Rectal smooth muscle tissue (tissue), 1 donor: ENCODE measurements at regions not wholly inside any gene's neighbourhood (a gene's known extent, or its start where the extent isn't known, plus 50 kb on each side); places are given as distances from the start of the nearest gene placed in this dataset.
A peak's percentile ranks its signal among the peaks of the same experiment; 100 is the strongest.

ENCODE experiments used
- H3K27ac ChIP-seq: one replicate; pipeline ENCODE4 v1.7.0; 2013; ENCODE audit warnings: low read depth, low read length, inconsistent platforms
- H3K27me3 ChIP-seq: one replicate; pipeline ENCODE4 v1.7.0; 2013; ENCODE audit warnings: low read length; ENCODE audit not compliant: control insufficient read depth, insufficient read depth
- H3K36me3 ChIP-seq: one replicate; pipeline ENCODE4 v1.7.0; 2013; ENCODE audit warnings: low read length; ENCODE audit not compliant: control insufficient read depth, insufficient read depth
- H3K4me1 ChIP-seq: one replicate; pipeline ENCODE4 v1.7.0; 2013; ENCODE audit warnings: low read length; ENCODE audit not compliant: control insufficient read depth, insufficient read depth
- H3K4me3 ChIP-seq: one replicate; pipeline ENCODE4 v1.7.0; 2013; ENCODE audit warnings: low read length
- H3K9ac ChIP-seq: one replicate; pipeline ENCODE4 v1.7.0; 2013; ENCODE audit warnings: low read length

DNA sequence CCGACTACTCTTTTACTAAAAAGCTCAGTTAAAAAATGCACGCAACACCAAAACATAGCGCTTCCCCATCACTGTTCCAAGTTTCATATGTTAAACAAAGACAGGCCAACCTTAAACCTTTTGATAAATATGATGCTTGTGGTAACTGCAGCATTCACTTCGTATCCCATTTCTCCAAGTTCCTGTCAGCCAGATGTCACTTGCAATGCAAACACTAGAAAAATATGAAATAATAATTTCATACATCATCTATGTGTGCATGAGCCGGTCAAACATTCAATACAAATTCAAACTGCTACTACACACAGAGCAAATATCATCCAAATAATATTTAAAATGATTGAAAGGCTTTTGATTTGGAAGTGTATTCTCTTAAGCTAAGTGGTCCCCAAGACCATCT is 636.5 kb downstream of the LMO4 start:
- Histone ChIP-seq H3K9ac (no peak overlapping the region), H3K4me1 (peaks cover 5% of the 10 kb centered on the region), H3K27ac (no peak overlapping the region), H3K4me3 (no peak overlapping the region), H3K27me3 (no peaks in the 10 kb centered on the region), H3K36me3 (no peaks in the 10 kb centered on the region)

DNA sequence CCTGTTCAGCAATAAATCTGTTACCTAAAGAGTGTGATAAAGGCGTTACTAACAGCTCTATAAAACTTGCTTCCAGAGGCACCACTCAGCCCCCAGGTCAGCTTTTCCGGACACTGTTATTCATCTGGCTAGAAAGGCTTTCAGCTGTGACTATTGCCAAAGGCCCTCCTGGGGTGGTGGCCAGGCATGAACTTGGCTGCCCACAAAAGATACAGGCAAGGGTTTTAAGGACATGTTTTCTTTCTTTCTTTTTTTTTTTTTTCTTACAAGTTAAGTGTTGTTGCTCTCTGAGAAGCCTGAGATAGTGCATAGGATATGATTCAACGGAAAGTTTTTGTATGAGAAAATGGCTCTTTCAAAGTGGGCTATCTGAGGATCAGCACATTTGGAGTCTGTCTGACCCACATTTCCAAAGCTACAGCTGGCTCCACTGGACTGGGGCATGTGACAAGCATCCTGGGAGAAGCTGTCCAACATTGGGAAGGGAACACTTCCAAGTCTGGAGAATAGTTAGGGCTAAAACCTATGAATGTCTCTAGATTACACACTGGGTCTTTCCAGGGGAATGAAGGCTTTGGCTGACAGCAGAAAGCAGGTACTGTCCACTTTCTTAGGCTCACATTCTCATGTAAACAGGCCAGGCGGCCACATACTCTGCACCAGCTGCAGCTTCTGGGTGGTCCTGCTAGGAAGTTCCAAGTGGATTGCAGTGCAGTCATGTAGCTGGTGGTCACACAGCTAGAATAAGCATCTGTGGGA is 639.7 kb downstream of the LMO4 start:
- Histone ChIP-seq H3K9ac (no peak overlapping the region), H3K27ac (peak overlapping the region; percentile 13), H3K36me3 (no peaks in the 10 kb centered on the region), H3K4me1 (peaks cover 5% of the 10 kb centered on the region), H3K27me3 (no peaks in the 10 kb centered on the region), H3K4me3 (no peak overlapping the region)

DNA sequence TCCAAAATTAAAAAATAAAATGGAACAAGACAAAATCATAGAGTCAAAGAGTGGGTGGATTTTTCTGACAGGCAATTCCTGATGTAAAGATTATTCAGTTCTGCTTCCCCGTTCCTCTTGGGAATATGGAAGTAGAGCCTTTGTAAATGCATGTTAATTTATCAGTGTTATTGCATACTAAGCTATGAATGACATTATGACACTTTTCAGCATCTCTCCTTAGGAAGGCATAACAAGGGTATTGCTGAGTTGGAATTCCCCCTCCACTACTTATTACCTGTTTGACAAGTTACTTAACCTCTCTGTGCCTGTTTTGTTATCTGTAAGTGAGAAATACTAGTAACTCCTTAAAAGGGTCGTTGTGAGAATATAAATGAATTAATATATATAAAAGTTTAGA is 640.4 kb downstream of the LMO4 start:
- Histone ChIP-seq H3K9ac (no peak overlapping the region), H3K4me3 (no peak overlapping the region), H3K36me3 (no peaks in the 10 kb centered on the region), H3K27ac (no peak overlapping the region), H3K4me1 (peaks cover 5% of the 10 kb centered on the region), H3K27me3 (no peaks in the 10 kb centered on the region)

DNA sequence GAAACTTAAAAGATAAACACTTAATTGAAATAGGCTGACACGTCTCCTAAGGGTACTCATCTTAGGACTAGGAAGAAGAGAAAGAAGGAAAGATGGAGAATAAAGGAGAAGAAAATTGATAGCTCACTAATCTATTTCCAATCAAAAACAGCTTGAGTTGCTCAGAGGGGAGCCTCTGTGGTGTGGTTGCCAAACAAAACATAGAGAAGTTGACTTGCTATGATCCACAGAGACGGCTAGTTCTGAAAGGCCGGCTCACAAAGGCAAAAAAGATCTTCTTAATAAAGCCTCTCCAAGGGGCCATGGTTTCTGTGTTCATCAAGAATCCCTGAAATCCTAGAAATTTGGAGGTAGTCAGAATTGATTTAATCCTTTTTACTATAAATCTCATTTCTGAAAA is 644.1 kb downstream of the LMO4 start:
- H3K36me3 ChIP-seq: no peaks in the 10 kb centered on the region
- no peak overlapping the region for H3K9ac ChIP-seq
- H3K4me1 ChIP-seq: peaks cover 5% of the 10 kb centered on the region
- H3K27ac ChIP-seq: no peak overlapping the region
- no peaks in the 10 kb centered on the region for H3K27me3 ChIP-seq
- H3K4me3 ChIP-seq: no peak overlapping the region

DNA sequence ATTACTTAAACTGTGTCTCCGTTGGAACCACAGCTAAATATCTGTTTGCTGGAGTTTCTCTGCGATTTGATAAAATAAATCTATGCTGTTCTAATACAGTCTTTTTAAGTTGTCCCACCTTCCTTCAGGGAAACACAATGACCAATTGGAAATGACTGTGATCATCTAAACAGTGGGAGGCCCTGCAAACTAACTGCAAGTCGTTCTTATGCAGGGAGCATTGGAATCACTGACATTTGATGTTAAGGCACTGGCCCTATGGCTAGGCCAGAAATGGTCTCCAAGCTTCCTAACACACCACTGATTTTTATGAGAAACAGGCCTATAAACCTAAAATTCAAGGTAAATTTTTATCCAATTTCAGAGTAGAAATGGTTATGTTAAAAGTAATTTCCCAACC is 645.2 kb downstream of the LMO4 start:
- H3K9ac ChIP-seq: no peak overlapping the region
- H3K36me3 ChIP-seq: no peaks in the 10 kb centered on the region
- H3K27me3 ChIP-seq: no peaks in the 10 kb centered on the region
- H3K4me1 ChIP-seq: no peaks in the 10 kb centered on the region
- H3K4me3 ChIP-seq: no peak overlapping the region
- H3K27ac ChIP-seq: no peak overlapping the region

DNA sequence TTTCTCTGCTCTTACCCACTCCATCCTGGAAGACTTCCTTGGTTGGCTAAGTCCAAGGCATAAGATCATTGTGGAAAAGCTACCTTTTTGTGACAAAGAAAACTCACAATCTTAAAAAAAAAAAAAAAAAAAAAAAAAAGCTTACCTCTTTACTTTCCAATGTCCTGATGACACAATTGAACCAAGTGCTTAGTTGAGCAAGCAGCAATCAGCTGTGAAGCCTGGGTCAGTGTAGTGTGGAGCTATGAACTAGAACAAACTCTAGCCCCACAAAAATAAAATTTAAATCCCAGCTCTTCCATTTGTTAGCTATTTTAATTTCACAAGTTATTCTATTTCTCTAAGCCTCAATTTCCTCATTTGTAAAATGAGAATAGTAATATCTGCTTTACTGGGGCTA is 647.6 kb downstream of the LMO4 start:
- no peak overlapping the region for H3K4me3 ChIP-seq
- no peaks in the 10 kb centered on the region for H3K4me1 ChIP-seq
- H3K36me3 ChIP-seq: no peaks in the 10 kb centered on the region
- H3K27ac ChIP-seq: no peak overlapping the region
- no peak overlapping the region for H3K9ac ChIP-seq
- no peaks in the 10 kb centered on the region for H3K27me3 ChIP-seq

DNA sequence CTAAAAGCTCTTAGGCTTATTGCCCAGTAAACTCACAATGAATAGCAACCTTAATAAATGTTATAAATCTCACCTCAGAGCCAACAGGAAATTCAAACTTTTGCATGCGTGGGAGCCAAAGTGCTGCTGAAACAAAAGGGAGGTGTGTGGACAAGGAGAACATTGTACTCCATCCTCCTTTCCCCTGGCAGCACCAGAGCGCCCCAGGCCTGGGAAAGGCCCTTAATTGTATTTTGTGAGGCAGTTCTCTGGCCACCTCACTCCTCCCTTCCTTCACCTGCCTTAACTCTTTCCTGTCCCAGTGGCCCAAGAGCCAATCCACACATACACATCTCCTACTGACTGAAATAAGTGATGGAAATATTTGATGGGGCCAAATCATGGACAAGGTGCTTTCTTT is 648.5 kb downstream of the LMO4 start:
- no peaks in the 10 kb centered on the region for H3K4me1 ChIP-seq
- no peak overlapping the region for H3K9ac ChIP-seq
- no peak overlapping the region for H3K4me3 ChIP-seq
- H3K27me3 ChIP-seq: no peaks in the 10 kb centered on the region
- no peak overlapping the region for H3K27ac ChIP-seq
- H3K36me3 ChIP-seq: no peaks in the 10 kb centered on the region

DNA sequence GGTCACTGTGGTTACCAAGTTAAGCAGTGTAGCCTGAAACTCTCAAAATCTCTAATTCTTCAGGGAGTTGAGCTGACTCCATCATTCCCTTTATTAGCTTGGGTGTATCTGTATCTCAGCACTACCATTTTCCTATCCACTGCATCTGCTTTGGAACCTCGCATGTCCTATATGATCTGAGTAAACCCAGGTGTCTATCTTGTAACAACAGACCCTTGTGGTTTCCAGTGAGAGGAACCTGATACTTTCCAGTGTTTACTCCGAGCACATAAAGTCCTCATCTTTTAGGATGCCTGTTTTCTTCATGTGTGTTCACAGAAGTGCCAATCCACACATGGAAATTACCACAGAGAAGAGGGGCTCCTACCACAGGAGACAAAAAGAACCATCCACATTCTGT is 650.4 kb downstream of the LMO4 start:
- no peaks in the 10 kb centered on the region for H3K27me3 ChIP-seq

DNA sequence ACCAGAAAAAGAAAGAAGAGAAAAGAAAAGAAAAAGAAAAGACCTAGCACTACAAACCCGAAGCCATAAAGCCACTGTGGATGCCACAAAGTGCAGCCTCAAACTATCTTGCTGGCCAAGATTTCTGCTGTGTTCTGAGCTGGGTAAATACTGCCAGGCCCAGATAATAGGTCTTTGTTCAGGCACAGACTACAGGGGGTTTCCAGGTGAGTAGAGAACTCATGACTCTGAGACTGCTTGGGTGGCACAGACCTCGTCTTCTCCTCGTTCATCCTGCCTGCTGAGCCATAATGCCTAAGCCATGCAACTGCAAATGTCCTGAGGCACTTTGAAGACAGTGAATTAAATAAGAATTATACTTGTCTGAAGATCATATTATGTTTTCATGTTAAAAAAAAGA is 651.8 kb downstream of the LMO4 start:
- no peaks in the 10 kb centered on the region for H3K36me3 ChIP-seq
- no peaks in the 10 kb centered on the region for H3K27me3 ChIP-seq
- no peaks in the 10 kb centered on the region for H3K4me1 ChIP-seq
- no peak overlapping the region for H3K9ac ChIP-seq
- H3K4me3 ChIP-seq: no peak overlapping the region
- no peak overlapping the region for H3K27ac ChIP-seq

More for the DNA sequence above, 650.4 kb downstream of the LMO4 start:
- no peak overlapping the region for H3K27ac ChIP-seq
- no peaks in the 10 kb centered on the region for H3K4me1 ChIP-seq
- no peak overlapping the region for H3K4me3 ChIP-seq
- no peaks in the 10 kb centered on the region for H3K36me3 ChIP-seq
- H3K9ac ChIP-seq: no peak overlapping the region

DNA sequence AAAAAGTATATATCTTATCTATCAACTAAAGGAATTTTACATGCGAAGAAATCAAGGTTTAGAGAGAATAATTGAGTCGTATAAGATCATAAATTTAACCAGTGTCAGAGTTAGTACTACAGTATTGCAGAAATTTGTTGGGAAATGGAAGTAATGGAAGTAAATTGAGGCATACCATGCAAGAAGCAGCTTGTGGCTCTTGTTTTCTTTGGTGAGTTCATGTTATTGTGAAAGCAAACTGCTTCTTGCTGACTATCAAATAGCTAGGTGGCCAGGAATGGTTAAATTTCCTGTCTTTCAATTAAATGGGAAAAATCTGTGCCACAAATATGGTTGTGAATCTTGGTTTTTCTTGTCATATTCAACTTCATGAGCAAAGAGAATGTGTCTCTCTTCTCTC is 652.7 kb downstream of the LMO4 start:
- H3K9ac ChIP-seq: no peak overlapping the region
- H3K36me3 ChIP-seq: no peaks in the 10 kb centered on the region
- H3K27me3 ChIP-seq: no peaks in the 10 kb centered on the region
- H3K4me3 ChIP-seq: no peak overlapping the region
- no peak overlapping the region for H3K27ac ChIP-seq
- H3K4me1 ChIP-seq: no peaks in the 10 kb centered on the region

DNA sequence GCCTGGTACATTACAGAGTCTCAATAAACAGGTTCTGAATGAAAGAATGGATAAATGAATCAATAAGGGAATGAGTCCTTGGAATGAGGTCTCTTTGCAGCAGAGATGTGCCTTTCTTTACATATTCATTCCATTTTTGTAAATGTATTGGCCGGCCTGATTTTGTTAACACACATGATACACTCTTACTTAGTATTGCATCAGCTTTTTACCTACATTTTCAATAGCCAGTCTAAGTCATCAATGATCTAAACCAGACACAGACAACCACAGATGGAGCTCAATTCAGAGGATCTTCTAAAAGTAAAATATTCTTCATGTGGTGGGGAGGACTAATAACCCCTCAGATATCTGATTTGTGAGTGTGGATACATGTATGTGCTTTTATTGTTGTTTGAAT is 653.1 kb downstream of the LMO4 start:
- Histone ChIP-seq H3K27ac (no peak overlapping the region), H3K9ac (no peak overlapping the region), H3K4me1 (no peaks in the 10 kb centered on the region)

DNA sequence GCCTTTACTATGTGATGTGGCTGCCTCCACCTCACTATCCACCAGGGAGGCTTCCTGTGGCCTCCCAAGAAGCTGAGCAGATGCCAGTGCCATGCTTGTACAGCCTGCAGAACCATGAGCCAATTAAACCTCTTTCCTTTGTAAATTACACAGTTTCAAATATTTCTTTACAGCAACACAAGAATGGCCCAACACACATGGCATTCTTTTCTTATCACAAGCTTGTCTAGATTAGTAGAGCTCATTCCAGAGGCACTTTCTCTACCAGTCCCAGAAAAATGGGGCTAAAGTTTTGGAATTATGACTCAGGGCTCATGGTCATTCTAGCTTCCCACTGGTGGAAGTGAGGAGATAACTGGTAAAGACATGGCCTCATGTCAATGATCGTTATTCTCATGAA is 655.2 kb downstream of the LMO4 start:
- Histone ChIP-seq H3K4me1 (no peaks in the 10 kb centered on the region), H3K36me3 (no peaks in the 10 kb centered on the region), H3K4me3 (no peak overlapping the region), H3K27ac (no peak overlapping the region), H3K27me3 (no peaks in the 10 kb centered on the region), H3K9ac (no peak overlapping the region)

More for the DNA sequence above, 653.1 kb downstream of the LMO4 start:
- H3K36me3 ChIP-seq: no peaks in the 10 kb centered on the region
- no peak overlapping the region for H3K4me3 ChIP-seq
- H3K27me3 ChIP-seq: no peaks in the 10 kb centered on the region

DNA sequence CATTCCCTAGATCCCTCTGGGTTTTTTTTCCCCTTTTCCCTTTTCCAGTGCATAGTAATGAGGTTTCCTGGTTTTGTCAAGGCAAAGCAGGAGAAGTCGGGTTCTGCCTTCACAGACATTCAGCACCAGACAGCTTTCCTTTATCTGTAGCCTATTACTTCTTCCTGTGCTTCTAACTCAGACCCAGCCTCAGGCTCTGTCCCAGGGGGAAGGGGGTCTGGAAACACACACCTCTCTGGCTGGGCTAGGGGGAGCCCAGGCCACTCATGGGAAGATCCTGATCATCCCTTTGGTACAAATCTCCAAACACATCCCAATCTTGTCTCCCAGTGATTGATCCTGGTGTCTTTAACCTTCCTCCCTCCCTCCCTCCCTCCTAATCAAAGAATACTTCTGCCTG is 656.4 kb downstream of the LMO4 start:
- Histone ChIP-seq H3K9ac (no peak overlapping the region), H3K4me3 (no peak overlapping the region)

More for the DNA sequence above, 656.4 kb downstream of the LMO4 start:
- H3K36me3 ChIP-seq: no peaks in the 10 kb centered on the region
- no peak overlapping the region for H3K27ac ChIP-seq
- no peaks in the 10 kb centered on the region for H3K27me3 ChIP-seq
- H3K4me1 ChIP-seq: no peaks in the 10 kb centered on the region
